ENCODE measurements at regions not wholly inside any gene's neighbourhood (a gene's known extent, or its start where the extent isn't known, plus 50 kb on each side); places are given as distances from the start of the nearest gene placed in this dataset.
"Not testable (repeated sequence)": the region's sequence is repeated elsewhere in the genome, so short reads cannot be mapped to it uniquely, and the experiment has no call there.

DNA sequence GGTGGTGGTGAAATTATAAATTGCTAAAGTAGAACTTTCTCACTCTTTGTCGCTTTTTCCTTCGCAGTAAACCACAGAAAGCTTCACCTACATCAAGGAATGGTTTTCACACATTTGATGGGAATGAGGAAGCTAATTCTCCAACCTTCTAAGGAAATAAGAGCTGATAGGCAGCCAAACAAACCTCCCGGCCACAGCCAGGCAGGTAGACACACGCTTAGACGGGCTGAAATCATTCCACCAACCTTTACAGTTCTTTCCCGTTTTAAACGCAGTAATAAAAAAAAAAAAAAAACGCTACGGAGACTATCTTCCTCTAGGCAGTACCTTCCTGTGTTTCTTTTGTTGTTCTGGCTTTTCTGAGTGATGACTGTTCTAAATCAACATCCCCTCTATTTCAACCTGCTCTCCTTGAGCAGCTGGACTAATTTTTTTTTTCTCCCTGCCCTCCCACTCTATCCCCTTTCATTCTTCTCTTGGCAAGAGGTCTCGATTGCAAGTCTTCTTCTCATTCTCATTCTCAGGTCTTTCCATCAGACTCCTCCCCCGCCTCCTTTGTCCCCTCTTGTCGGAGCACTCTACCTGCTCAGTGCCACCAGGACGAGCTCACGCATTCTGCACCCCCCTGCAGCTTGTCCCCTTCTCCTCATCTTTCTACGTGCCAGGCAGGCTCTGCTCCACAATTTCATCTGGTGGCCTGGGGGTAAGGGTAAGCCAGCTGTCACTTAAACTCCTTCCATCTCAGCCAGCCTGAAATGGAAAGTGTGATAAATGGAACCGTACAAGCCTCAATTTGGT, 391.1 kb upstream of the MDFIC2 start:
- DNase-seq (ENCODE audit: low spot score in 2 of 2) (no peak), ATAC-seq (no peak)
- H3K4me1 Mint-ChIP-seq = peaks cover 6% of the 10 kb centered on the region
- H3K9me3 Mint-ChIP-seq = peaks cover 3% of the 10 kb centered on the region
- no peak overlapping the region for H3K4me3 Mint-ChIP-seq
- no peak overlapping the region for H3K27ac Mint-ChIP-seq
- no peaks in the 10 kb centered on the region for H3K36me3 Mint-ChIP-seq

DNA sequence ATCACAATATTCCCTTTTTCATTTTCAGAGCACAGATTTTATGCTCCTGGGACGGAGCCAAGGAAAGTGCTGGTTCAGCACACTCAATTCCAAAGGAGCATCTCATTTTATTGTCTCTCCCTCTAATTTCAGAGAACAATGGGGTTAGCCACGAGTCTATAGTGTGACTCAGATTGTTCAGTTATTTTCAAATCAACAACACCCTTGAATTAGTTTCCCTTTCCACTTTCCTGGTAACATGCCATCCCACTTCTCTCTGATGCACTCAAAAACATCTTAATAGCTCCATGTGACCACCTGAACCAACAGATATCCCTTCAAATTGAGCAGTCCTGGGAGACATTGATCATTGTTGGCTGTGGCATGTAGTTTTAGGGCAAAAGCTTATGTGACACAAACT, 389.7 kb upstream of the MDFIC2 start:
- ATAC-seq = no peak
- Mint-ChIP-seq H3K27ac (no peak overlapping the region), H3K36me3 (no peaks in the 10 kb centered on the region), H3K4me3 (no peak overlapping the region), H3K9me3 (no peaks in the 10 kb centered on the region), H3K4me1 (peaks cover 6% of the 10 kb centered on the region)
- no peak for DNase-seq (ENCODE audit: low spot score in 2 of 2)

GRCh38 chr3:70684701-70685100, 372.3 kb upstream of the MDFIC2 start:
- no peaks in the 10 kb centered on the region for H3K9me3 Mint-ChIP-seq
- no peak overlapping the region for H3K4me3 Mint-ChIP-seq
- H3K4me1 Mint-ChIP-seq = no peaks in the 10 kb centered on the region
- DNase-seq (ENCODE audit: low spot score in 2 of 2) = no peak
- H3K27ac Mint-ChIP-seq = no peak overlapping the region
- no peaks in the 10 kb centered on the region for H3K36me3 Mint-ChIP-seq
- no peak for ATAC-seq

- not testable (repeated sequence) for H3K36me3 Mint-ChIP-seq; H3K4me3 Mint-ChIP-seq; H3K4me1 Mint-ChIP-seq; H3K27ac Mint-ChIP-seq; ATAC-seq; H3K9me3 Mint-ChIP-seq; DNase-seq (ENCODE audit: low spot score in 2 of 2)
Measured at GRCh38 chr3:70675810-70676209, 363.4 kb upstream of the MDFIC2 start.

DNA sequence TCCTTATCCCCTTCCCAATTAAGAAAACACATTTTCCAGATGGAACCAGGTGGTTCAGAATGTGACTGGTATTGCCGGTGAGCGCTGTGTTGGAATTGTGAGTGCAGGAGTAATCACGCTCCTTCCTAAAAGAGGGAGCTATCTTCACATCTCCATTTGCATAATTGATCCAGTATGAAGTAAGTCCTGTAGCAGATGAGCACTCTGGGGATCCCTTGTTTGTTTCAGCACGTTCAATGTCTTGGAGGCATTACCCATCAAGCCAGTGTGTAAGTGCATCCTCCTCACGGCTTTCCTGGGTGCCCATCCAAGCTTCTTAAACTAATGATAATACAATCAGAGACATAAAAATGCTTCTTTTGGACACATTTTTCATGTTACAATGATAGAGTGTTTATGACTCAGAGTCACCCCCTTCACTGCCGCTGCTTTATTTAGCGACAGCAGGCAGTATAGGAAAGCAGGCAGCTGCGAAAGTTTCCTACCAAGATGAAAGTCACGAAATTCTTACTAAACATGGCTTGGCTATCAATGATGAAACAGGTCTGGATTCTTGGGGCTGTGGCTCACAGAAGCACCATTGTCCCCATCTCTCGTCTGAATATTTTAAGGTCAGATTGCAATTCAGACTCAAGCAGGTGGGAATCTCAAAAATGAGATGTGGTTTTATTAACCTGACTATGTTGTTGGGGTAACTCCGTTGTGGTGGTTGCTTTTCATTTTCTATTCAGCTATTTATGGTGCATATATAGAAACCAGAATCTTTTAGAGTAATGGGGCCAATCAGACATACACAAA, 346.3 kb upstream of the MDFIC2 start:
- no peak overlapping the region for H3K27ac Mint-ChIP-seq
- ATAC-seq = no peak
- no peak for DNase-seq (ENCODE audit: low spot score in 2 of 2)

DNA sequence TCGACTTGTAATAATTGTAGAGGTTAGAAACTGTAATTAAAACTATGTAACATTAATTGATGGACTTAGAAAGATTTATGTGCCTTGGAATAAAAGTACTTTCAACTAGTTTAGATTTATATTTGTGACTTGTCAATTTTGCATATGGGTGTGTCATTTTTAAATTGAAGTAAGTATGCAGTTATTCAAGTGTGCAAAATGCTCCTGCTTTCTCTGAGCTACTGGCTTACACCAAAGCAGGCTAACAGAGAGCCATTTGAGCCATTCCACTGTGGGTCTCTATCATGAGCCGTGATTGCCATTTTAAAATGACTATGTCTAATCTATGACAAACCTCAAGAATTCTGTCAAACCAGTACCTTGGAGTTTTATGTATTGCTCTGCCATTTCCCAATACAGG, 345.0 kb upstream of the MDFIC2 start:
- Mint-ChIP-seq H3K9me3 (no peaks in the 10 kb centered on the region), H3K4me1 (no peaks in the 10 kb centered on the region), H3K4me3 (no peak overlapping the region), H3K27ac (no peak overlapping the region), H3K36me3 (no peaks in the 10 kb centered on the region)
- ATAC-seq (no peak), DNase-seq (ENCODE audit: low spot score in 2 of 2) (no peak)

More for the DNA sequence above, 346.3 kb upstream of the MDFIC2 start:
- H3K36me3 Mint-ChIP-seq = no peaks in the 10 kb centered on the region
- no peaks in the 10 kb centered on the region for H3K9me3 Mint-ChIP-seq
- H3K4me1 Mint-ChIP-seq = no peaks in the 10 kb centered on the region
- no peak overlapping the region for H3K4me3 Mint-ChIP-seq

- Mint-ChIP-seq H3K4me3 (no peak overlapping the region), H3K4me1 (no peaks in the 10 kb centered on the region), H3K27ac (no peak overlapping the region), H3K36me3 (no peaks in the 10 kb centered on the region), H3K9me3 (peaks cover 5% of the 10 kb centered on the region)
- DNase-seq (ENCODE audit: low spot score in 2 of 2) = no peak
- ATAC-seq = no peak
Measured at GRCh38 chr3:70647823-70648222, 335.4 kb upstream of the MDFIC2 start.

GRCh38 chr3:70647094-70647493, 334.7 kb upstream of the MDFIC2 start:
- Mint-ChIP-seq H3K36me3 (no peaks in the 10 kb centered on the region), H3K27ac (no peak overlapping the region), H3K4me1 (no peaks in the 10 kb centered on the region), H3K9me3 (peaks cover 5% of the 10 kb centered on the region), H3K4me3 (no peak overlapping the region)
- DNase-seq (ENCODE audit: low spot score in 2 of 2) (no peak), ATAC-seq (no peak)

- no peaks in the 10 kb centered on the region for H3K36me3 Mint-ChIP-seq
- no peak for DNase-seq (ENCODE audit: low spot score in 2 of 2)
- ATAC-seq = no peak
- no peak overlapping the region for H3K4me3 Mint-ChIP-seq
- peaks cover 5% of the 10 kb centered on the region for H3K9me3 Mint-ChIP-seq
- no peaks in the 10 kb centered on the region for H3K4me1 Mint-ChIP-seq
- no peak overlapping the region for H3K27ac Mint-ChIP-seq
Measured at GRCh38 chr3:70646635-70647034, 334.2 kb upstream of the MDFIC2 start.

GRCh38 chr3:70640481-70640880, 328.0 kb upstream of the MDFIC2 start:
- Mint-ChIP-seq H3K4me1 (no peaks in the 10 kb centered on the region), H3K9me3 (peaks cover 5% of the 10 kb centered on the region), H3K27ac (no peak overlapping the region), H3K36me3 (no peaks in the 10 kb centered on the region), H3K4me3 (no peak overlapping the region)
- no peak for DNase-seq (ENCODE audit: low spot score in 2 of 2)
- no peak for ATAC-seq

DNA sequence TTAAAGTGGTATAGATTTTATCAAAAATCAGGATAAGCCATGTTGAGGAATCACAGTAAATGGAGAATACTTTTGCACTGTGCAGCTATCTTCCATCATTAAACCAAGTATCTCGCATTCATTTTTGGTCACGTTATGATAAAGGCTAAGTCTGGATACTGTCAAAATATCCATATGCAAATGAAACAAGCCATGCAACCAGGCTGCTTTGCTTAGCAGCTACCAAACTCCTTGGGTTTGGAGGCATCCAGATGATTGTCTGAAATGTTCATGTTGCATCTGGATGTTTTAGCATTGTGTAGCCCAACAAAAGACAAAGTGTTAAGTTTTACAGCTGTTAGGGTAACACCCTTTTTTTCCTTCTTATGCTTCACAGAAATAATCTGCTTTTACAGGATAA, 322.9 kb upstream of the MDFIC2 start:
- ATAC-seq (no peak), DNase-seq (ENCODE audit: low spot score in 2 of 2) (no peak)
- H3K4me3 Mint-ChIP-seq = no peak overlapping the region
- no peaks in the 10 kb centered on the region for H3K9me3 Mint-ChIP-seq
- no peak overlapping the region for H3K27ac Mint-ChIP-seq
- H3K4me1 Mint-ChIP-seq = no peaks in the 10 kb centered on the region
- H3K36me3 Mint-ChIP-seq = no peaks in the 10 kb centered on the region

GRCh38 chr3:70631716-70632307, 319.4 kb upstream of the MDFIC2 start:
- H3K9me3 Mint-ChIP-seq = no peaks in the 10 kb centered on the region
- H3K4me1 Mint-ChIP-seq = no peaks in the 10 kb centered on the region
- DNase-seq (ENCODE audit: low spot score in 2 of 2) (no peak), ATAC-seq (no peak)
- no peak overlapping the region for H3K27ac Mint-ChIP-seq
- H3K36me3 Mint-ChIP-seq = no peaks in the 10 kb centered on the region
- H3K4me3 Mint-ChIP-seq = no peak overlapping the region

GRCh38 chr3:70621451-70621850, 309.0 kb upstream of the MDFIC2 start:
- ATAC-seq (peak; percentile 82), DNase-seq (ENCODE audit: low spot score in 2 of 2) (no peak)
- Mint-ChIP-seq H3K27ac (no peak overlapping the region), H3K4me3 (no peak overlapping the region), H3K36me3 (no peaks in the 10 kb centered on the region), H3K4me1 (no peaks in the 10 kb centered on the region), H3K9me3 (no peaks in the 10 kb centered on the region)

GRCh38 chr3:70620956-70621355, 308.5 kb upstream of the MDFIC2 start:
- ATAC-seq = no peak
- H3K9me3 Mint-ChIP-seq = no peaks in the 10 kb centered on the region
- no peak overlapping the region for H3K27ac Mint-ChIP-seq
- DNase-seq (ENCODE audit: low spot score in 2 of 2) = no peak
- H3K4me1 Mint-ChIP-seq = no peaks in the 10 kb centered on the region
- H3K4me3 Mint-ChIP-seq = no peak overlapping the region
- H3K36me3 Mint-ChIP-seq = no peaks in the 10 kb centered on the region

DNA sequence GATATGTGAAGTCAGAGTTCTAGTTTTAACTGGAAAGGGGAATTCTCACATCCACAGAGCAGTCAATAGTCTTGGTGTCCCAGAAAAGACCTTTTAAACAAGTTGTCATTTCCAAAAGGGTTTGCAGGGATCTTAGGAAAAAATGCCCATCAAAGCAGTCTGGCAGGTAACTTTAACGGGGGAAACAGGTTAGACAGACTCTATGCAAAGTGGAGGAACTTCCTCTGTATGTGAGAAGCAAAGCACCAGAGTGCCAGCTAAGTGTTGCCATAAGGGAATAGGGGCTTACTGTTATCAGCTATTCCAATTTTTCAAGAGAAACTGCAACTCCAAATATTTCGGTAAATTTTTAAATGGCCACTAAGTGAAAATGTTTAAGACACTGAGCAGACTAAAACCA, 307.9 kb upstream of the MDFIC2 start:
- no peak for ATAC-seq
- no peaks in the 10 kb centered on the region for H3K4me1 Mint-ChIP-seq
- no peaks in the 10 kb centered on the region for H3K9me3 Mint-ChIP-seq
- DNase-seq (ENCODE audit: low spot score in 2 of 2) = no peak
- H3K36me3 Mint-ChIP-seq = no peaks in the 10 kb centered on the region
- no peak overlapping the region for H3K4me3 Mint-ChIP-seq
- H3K27ac Mint-ChIP-seq = no peak overlapping the region

DNA sequence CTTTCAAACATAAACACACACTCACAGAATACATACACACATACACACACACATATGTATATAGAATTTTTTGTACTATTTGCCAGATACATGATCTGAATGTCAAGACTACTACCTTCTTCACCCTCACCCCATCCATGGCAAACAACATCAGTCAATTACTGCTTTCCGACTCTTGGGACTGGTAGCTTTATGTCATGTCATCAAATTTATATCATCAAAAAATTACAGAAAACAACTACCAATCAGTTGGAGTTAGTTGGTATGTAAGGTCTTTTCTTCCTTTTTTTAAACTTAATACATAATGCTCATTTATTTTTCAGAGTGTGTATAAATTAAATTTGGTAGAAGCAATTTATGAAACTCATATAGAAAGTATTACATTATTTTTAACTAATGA, 305.7 kb upstream of the MDFIC2 start:
- Mint-ChIP-seq H3K36me3 (no peaks in the 10 kb centered on the region), H3K4me3 (no peak overlapping the region), H3K27ac (no peak overlapping the region), H3K4me1 (no peaks in the 10 kb centered on the region), H3K9me3 (no peaks in the 10 kb centered on the region)
- no peak for ATAC-seq
- DNase-seq (ENCODE audit: low spot score in 2 of 2) = no peak
